Tibial artery (tissue), 4 donors: ENCODE measurements at regions not wholly inside any gene's neighbourhood (a gene's known extent, or its start where the extent isn't known, plus 50 kb on each side); places are given as distances from the start of the nearest gene placed in this dataset.

ENCODE experiments used
- DNase-seq, 2 donors: peaks; one replicate each; pipeline ENCODE4 v3.0.0-alpha.2; 2019
- H3K27ac ChIP-seq, 2 donors: fragments of 200-600 bp; sonication (generic) in 1 of 2; 1 replicate in 1 of 2; 2 replicates in 1 of 2; pipeline ENCODE4 v1.5.1; 2018 to 2019; ENCODE audit warnings: mild to moderate bottlenecking in 1 of 2
- H3K27me3 ChIP-seq, 2 donors: fragments of 200-600 bp; sonication (generic) in 1 of 2; one replicate each; pipeline versions ENCODE4 v1.5.1 to v1.6.0; 2016 to 2019
- H3K36me3 ChIP-seq, 3 donors: fragments of 200-600 bp; sonication (generic) in 2 of 3; one replicate each; pipeline ENCODE4 v1.5.1; 2016 to 2019; ENCODE audit warnings: mild to moderate bottlenecking in 2 of 3
- H3K4me1 ChIP-seq, 4 donors: fragments of 200-600 bp; sonication (generic) in 2 of 4; 1 replicate in 3 of 4; 2 replicates in 1 of 4; pipeline ENCODE4 v1.5.1; 2016 to 2019
- H3K4me3 ChIP-seq, 2 donors: fragments of 200-600 bp; sonication (generic) in 1 of 2; 1 replicate in 1 of 2; 2 replicates in 1 of 2; pipeline ENCODE4 v1.5.1; 2018 to 2019; ENCODE audit warnings: mild to moderate bottlenecking in 2 of 2
- H3K9me3 ChIP-seq, 3 donors: fragments of 200-600 bp; sonication (generic) in 1 of 3; one replicate each; pipeline ENCODE4 v1.5.1; 2016 to 2019
- intact Hi-C: fragments of 100-400 bp; cut with DNase I; formaldehyde crosslinking; loops from one replicate; pipeline ENCODE4 v1.15.0; 2023; ENCODE audit warnings: low total_unique reads
- TF ChIP-seq, protein P1 (sequence below), 2 experiments: fragments of 200-600 bp in 1 of 2; fragments of 450-650 bp in 1 of 2; IDR thresholded peaks; one replicate each; pipeline ENCODE4 v1.5.1; 2017 to 2019; ENCODE audit warnings: antibody characterized with exemption in 2 of 2, mild to moderate bottlenecking in 1 of 2, moderate library complexity in 1 of 2

DNA sequence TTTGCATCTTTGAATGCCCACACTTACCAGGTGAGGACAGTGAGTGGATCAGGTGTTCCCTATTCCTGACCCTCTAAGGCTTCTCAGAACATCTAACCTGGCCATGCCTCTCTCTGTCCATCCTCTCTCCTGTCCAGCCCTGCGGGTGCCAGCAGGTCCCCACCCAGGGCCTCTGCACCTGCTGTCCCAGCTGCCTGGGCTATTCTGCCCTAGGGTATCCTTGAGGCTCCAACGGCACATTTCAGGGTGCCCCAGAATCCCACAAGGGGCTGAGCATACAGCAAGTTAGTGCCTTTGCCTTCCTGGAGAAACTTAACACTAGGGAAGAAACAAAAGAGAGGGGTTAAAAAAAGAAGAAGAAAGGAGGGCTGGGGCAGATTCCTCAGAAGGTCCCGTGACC lies 107.4 kb downstream of the UNCX start:
- no peaks in the 10 kb centered on the region for H3K36me3 ChIP-seq
- H3K27ac ChIP-seq, result no peak overlapping the region
- DNase-seq, result no peak
- H3K9me3 ChIP-seq, result peaks cover 0 to 33% (median 19%) of the 10 kb centered on the region in 3 donors
- no peak overlapping the region for H3K4me3 ChIP-seq
- no peaks in the 10 kb centered on the region for H3K4me1 ChIP-seq
- TF ChIP-seq, protein P1, sequence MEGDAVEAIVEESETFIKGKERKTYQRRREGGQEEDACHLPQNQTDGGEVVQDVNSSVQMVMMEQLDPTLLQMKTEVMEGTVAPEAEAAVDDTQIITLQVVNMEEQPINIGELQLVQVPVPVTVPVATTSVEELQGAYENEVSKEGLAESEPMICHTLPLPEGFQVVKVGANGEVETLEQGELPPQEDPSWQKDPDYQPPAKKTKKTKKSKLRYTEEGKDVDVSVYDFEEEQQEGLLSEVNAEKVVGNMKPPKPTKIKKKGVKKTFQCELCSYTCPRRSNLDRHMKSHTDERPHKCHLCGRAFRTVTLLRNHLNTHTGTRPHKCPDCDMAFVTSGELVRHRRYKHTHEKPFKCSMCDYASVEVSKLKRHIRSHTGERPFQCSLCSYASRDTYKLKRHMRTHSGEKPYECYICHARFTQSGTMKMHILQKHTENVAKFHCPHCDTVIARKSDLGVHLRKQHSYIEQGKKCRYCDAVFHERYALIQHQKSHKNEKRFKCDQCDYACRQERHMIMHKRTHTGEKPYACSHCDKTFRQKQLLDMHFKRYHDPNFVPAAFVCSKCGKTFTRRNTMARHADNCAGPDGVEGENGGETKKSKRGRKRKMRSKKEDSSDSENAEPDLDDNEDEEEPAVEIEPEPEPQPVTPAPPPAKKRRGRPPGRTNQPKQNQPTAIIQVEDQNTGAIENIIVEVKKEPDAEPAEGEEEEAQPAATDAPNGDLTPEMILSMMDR (IDR thresholded peaks at IDR 0.05), result no peak
- peaks cover 0 to 42% of the 10 kb centered on the region in 2 donors for H3K27me3 ChIP-seq
- intact Hi-C loops, result no loop called here

DNA sequence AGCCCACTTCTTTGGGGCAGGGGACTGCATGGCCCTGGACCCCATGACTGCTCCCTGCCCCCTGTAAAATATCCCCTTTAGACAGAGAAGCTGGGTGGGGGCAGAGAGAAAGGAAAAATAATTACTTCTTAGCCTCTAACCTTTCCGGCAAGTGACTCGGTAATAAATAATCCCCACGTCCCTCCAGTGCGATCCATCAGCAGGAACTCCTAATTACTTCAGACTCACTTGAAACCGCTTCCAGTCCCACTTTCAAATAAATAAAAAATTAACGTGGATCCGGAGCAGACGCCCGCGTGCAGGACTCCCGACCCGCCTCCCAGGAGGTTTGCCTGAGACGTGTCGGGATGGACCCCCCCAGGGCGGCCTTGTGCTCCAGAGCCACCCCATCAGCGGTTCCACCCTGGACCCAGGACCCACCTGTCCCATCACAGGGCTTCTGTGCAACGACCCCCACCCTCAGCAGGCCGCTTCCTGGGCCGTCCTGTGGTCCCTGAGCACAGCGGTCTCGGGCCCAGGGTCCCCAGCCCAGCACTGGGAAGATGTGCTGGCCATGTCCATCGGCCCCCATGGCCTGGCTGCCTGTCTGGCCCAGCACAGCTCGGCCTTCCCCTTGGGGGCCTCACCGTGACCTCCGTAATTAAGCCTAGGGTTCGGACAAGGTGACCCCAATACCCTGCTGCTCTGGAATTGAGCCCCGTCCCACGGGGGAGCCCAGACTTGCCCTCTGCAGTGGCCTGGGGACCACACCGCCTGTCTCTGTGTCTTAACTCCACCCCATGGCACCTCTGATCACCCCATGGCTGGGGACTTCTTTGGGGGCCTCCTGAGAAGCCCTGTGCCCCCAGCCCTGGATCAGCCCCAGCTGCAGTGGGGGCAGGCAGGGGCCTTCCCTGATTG lies 108.0 kb downstream of the UNCX start:
- peaks cover 0 to 48% of the 10 kb centered on the region in 2 donors for H3K27me3 ChIP-seq
- no peak overlapping the region for H3K4me3 ChIP-seq
- H3K4me1 ChIP-seq, result no peaks in the 10 kb centered on the region
- DNase-seq, result no peak
- TF ChIP-seq, protein P1 (IDR thresholded peaks at IDR 0.05), result no peak
- H3K36me3 ChIP-seq, result no peaks in the 10 kb centered on the region
- no peak overlapping the region for H3K27ac ChIP-seq
- H3K9me3 ChIP-seq, result peaks cover 0 to 26% (median 16%) of the 10 kb centered on the region in 3 donors
- intact Hi-C loops, result no loop called here

DNA sequence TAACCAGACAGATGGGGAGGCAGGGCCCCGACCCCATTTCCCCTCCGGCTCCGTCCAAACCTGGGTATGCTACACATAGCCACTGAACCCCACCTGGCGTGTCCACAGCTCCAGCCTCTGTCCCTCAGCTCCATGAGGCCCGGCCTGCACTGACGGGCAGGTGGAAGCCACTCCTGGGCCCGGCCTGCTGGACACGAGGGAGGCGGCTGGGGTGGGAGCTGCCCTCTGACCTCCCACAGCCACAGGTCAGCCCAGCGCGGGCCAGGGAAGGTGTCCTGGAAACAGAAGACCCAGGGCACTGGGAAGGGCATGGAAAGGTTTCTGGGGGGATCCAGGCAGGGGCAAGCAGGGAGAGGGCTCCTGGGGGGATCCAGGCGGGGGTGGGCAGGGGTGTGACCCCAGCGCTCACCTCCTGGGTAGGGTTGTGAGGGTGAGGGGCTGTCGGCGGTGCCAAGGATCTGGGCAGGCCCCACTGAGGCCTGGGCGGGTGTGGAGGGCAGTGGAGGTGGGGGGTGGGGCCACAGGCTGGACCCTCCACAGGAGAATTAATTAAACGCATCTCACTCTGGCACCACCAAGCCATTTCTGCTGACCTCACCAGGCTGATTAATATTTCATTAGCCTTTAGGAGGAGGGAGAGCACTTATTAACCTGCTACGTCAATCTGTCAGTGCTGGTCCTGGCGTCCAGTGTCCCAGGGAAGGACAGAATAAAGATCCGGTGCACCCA lies 108.9 kb downstream of the UNCX start:
- Histone ChIP-seq H3K9me3 (peaks cover 0 to 18% (median 10%) of the 10 kb centered on the region in 3 donors), H3K4me3 (no peak overlapping the region), H3K27me3 (peaks cover 0 to 56% of the 10 kb centered on the region in 2 donors), H3K27ac (no peak overlapping the region), H3K36me3 (no peaks in the 10 kb centered on the region), H3K4me1 (no peaks in the 10 kb centered on the region)
- TF ChIP-seq, protein P1 (IDR thresholded peaks at IDR 0.05), result no peak
- DNase-seq, result no peak
- intact Hi-C loops, result no loop called here

DNA sequence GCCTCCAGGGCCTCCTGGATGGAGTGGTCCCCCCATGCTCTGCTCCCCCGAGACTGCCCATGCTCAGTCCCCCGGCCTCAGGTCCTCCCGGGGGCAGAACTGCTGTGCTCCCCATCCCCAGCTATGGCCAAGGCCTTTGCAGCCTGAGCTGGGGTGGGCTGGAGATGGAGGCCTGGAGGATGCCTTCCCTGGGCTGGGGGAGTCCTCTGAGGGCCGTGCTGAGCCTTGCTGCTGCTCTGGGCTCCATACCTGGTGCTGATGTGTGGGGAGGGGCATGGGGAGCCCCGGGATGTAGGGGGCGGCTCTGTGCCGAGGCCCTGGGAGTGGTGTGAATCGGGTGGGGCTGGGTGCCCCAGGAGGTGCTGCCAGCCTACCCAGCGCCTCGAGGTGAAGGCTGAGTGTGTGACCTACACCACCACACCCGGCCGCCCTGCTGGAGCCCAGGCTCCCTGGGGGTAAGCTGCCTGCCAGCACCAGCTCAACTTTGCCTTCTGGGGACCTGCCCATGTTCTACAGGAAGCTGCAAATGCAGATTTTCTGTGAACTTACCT lies 109.5 kb downstream of the UNCX start:
- no peak overlapping the region for H3K27ac ChIP-seq
- intact Hi-C loops, result no loop called here
- no peaks in the 10 kb centered on the region for H3K4me1 ChIP-seq
- H3K27me3 ChIP-seq, result peaks cover 0 to 61% of the 10 kb centered on the region in 2 donors
- peaks cover 0 to 11% (median 6%) of the 10 kb centered on the region in 3 donors for H3K9me3 ChIP-seq
- TF ChIP-seq, protein P1 (IDR thresholded peaks at IDR 0.05), result no peak
- no peak for DNase-seq
- no peaks in the 10 kb centered on the region for H3K36me3 ChIP-seq
- no peak overlapping the region for H3K4me3 ChIP-seq

DNA sequence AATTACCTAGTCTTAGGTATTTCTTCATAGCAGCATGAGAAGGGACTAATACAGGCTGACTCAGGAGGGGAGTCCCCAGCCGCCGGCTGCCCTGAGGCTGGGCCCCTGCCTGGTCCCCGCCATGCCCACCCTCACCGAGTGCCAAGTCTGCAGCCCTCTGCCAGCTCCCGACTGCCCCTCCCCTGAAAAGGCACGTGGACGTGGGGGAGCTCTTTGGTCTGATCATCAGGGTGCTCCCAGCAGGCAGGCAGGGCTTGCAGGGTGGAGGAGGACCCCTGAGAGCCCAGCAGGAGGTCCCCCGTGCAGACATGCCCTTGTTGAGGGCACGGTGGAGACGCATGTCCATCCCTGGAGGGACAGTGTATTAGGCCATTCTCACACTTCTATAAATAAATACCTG lies 110.9 kb downstream of the UNCX start:
- Histone ChIP-seq H3K4me3 (no peak overlapping the region), H3K27me3 (peaks cover 0 to 67% of the 10 kb centered on the region in 2 donors), H3K4me1 (no peaks in the 10 kb centered on the region), H3K36me3 (no peaks in the 10 kb centered on the region), H3K27ac (no peak overlapping the region), H3K9me3 (peaks cover 0 to under 1% (median 0%) of the 10 kb centered on the region in 3 donors)
- TF ChIP-seq, protein P1 (IDR thresholded peaks at IDR 0.05), result no peak
- no peak for DNase-seq
- intact Hi-C loops, result no loop called here
